NCI-H2227 (cell line): ENCODE measurements at regions not wholly inside any gene's neighbourhood (a gene's known extent, or its start where the extent isn't known, plus 50 kb on each side); places are given as distances from the start of the nearest gene placed in this dataset.
A peak's percentile ranks its signal among the peaks of the same experiment; 100 is the strongest.
"Not testable (repeated sequence)": the region's sequence is repeated elsewhere in the genome, so short reads cannot be mapped to it uniquely, and the experiment has no call there.

ENCODE experiments used
- DNase-seq: peaks from one replicate; lab custom pipeline; 2025; ENCODE audit not compliant: unreplicated experiment; lab: John Stamatoyannopoulos, UW

- DNase-seq: no peak
These were observed 392.9 kb upstream of the CRIM1 start for GRCh38 chr2:35962585-35963146.

- no peak for DNase-seq
These were observed 395.0 kb upstream of the CRIM1 start for GRCh38 chr2:35960596-35960995.

GRCh38 chr2:35957053-35957452, 398.5 kb upstream of the CRIM1 start:
- DNase-seq: not testable (repeated sequence)

DNA sequence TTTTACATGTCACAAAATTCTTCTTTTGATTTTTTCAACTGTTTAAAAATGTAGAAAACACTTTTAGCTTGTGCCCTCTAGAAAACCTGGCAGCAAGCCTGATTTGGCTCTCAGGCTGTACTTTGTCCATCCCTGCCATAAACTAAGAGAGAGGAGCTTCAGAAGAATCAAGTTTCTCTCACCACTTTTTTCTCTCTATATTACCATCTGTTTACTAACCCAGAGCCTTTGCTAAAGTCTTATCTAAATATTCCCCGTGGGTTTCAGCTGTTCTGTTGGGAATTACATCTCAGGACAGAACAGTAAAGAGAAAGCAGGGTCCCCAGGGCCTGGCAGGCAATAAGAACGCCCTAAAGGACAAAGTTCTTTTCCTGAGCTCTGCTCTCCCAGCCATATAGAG, 409.1 kb upstream of the CRIM1 start:
- no peak for DNase-seq

- no peak for DNase-seq
These were observed 416.7 kb upstream of the CRIM1 start for GRCh38 chr2:35938838-35939237.

DNA sequence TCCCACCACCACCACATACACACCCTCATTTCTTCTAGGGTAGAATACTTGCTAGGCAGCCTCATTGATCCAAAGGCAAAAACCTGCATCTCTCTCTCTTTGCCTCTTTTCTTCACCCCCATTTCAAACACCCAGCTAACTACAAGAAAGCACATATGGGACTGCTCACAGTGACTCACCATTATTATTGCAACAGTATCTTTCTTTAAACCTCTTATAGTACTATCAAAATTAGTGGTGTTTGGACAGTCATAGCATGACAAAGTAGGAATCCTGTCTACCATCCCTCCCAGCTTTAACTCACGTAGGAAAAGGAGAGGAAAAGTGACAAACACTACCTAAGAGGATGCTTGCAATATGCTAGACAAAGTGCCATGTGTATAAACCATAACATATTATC, 422.5 kb upstream of the CRIM1 start:
- DNase-seq: no peak

- DNase-seq: no peak
These were observed 423.2 kb upstream of the CRIM1 start for GRCh38 chr2:35932276-35932963.

GRCh38 chr2:35931626-35932025, 424.0 kb upstream of the CRIM1 start:
- DNase-seq: no peak

DNA sequence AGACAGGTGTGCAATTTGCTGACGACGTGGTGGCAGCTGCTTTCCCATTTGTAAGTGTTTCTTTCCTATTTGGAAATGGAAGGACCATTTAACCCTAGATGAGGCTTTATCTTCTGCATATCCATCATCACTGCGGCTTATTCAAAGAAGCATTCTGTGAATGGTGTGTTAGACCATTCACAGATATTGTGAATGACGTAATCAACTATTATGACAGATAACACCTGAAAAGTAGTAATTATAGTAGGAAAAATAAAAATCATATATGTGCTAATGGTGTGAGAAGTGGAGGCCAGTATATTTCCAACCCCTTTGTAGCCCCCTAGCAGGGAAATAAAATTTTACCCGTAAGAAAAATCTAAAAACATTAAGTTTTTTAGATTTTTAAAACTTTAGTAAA, 424.5 kb upstream of the CRIM1 start:
- no peak for DNase-seq

- DNase-seq: no peak
These were observed 426.0 kb upstream of the CRIM1 start for GRCh38 chr2:35929551-35929950.

GRCh38 chr2:35920061-35920460, 435.5 kb upstream of the CRIM1 start:
- DNase-seq: no peak

DNA sequence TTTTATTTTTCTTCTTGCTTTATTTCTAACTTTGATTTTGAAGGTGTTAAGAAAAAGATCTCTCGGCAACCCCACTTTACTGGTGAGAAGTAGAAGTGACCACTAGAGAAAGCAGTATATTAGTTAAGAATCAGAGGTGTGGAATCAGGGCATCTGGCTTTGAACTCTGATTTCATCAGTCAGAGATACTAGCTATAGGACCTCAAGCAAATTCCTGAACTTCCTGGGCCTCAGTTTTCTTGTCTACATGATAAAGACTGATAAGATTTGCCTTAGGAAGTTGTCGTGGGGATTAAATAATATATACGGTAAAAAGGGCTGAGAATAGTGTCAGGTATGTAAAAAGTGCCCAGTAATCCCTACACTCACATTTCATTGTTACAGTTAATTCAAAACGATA, 440.3 kb upstream of the CRIM1 start:
- DNase-seq: no peak

GRCh38 chr2:35891936-35892335, 463.6 kb upstream of the CRIM1 start:
- DNase-seq: no peak

DNA sequence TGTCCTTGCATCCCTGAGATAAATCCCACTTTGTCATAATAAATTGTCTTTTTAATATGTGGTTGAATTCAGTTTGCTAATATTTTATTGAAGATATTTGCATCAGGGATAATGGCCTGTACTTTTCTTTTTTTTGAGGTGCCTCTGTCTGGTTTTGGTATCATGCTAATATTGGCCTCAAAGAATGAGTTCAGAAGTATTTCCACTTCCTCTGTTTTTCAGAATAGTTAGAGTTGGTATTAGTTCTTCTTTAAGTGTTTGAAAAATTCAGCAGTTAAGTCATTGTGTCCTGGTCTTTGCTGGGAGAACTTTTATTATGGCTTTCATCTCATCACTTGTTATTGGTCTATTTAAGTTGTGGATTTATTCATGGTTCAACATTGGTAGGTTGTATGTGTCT, 464.1 kb upstream of the CRIM1 start:
- DNase-seq: no peak

- DNase-seq: no peak
These were observed 468.4 kb upstream of the CRIM1 start for GRCh38 chr2:35887146-35887545.

- DNase-seq: no peak
These were observed 481.7 kb upstream of the CRIM1 start for GRCh38 chr2:35873921-35874320.

DNA sequence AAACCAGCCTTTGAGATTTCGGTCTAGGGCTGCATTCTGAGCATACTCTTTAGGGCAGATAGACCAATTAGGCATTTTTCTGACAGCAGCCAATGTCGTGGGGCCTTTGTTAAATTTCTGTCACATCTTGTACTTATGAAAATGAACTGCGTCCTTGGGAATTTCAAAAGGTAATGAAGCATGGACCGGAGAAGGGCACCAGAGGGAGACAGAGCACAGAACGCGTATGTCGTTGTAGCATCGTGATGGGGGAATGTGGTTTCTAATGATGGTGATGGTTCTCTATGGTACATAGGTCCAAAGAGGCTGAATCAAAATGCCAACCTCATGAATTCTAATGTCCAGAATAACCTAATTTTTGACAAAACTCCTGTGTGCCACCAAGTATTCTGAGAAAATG, 483.9 kb upstream of the CRIM1 start:
- no peak for DNase-seq

- DNase-seq: no peak
These were observed 484.9 kb upstream of the CRIM1 start for GRCh38 chr2:35870713-35871112.

DNA sequence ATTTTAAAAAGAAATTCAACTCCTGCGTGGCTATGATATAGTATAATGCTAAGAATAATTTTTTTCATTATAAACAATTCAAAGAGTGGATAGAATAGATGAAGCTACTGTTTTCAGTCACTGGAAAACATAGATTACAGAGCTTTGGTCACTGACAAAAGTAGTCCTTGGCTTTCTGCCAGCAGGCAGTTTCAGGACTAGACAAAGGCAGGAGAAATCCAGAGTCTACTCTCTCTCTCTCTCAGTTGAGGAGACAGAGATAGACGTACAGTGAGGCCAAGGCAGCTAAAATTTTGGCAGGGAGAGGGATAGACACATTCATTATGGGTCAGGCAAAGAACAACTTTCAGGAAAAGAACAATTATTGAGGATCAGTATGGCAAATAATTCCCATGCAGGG, 491.4 kb upstream of the CRIM1 start:
- peak; percentile 13 for DNase-seq

DNA sequence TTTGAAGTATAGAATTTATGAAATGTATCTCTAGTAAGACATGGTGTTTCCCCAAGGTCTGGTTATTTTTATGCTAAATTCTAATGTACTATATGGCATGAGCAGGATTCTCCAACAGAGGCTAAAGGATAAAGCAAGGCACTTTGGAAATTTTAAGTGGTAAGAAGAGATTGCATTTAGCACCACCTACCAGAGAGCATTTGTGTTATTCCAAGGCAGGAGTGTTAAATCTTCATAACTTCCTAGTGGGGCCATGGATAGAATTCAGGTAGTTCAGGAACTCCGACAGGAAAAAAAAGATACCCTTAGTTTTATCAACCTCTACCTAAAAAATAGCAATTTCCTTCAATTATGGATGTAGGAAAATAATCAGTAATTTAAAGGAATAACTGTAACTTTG, 497.4 kb upstream of the CRIM1 start:
- no peak for DNase-seq

DNA sequence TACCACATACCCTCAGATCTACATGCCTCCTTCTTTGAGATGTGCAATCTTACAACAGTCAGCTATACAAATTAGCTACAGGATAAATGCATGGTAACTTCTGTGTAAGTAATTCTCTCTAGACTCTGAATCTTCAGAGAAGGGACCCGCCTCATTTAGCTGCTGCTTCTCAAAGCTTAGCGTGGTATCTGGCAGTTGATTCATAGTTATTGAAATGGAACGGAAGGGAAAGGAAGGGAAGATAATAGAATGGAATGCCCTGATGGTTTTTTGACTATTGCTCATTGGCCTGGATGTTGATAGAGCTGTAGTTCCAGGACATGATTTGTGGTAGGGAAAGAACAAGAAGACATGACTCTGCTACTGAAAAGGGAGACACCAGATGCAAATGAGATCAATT, 498.1 kb upstream of the CRIM1 start:
- DNase-seq: no peak

DNA sequence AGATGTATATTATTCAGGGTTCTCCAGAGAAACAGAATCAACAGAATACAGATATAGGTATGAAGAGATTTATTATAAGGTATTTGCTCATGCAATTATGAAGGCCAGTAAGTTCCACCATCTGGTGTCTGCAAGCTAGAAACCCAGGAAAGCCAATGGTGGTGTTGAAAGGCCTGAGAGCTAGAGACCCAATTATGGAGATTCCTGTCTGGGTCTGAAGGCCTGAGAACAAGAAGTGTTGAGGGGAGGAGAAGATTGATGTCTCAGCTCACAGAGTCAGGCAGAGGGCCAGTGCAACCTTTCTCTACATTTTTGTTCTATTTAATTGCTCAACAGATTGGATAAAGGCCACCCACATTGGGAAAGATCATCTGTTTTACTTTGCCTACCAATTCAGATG, 524.2 kb upstream of the CRIM1 start:
- DNase-seq: no peak

- DNase-seq: no peak
These were observed 524.7 kb upstream of the CRIM1 start for GRCh38 chr2:35830833-35831232.
